B cell (primary cell): ENCODE measurements at regions not wholly inside any gene's neighbourhood (a gene's known extent, or its start where the extent isn't known, plus 50 kb on each side); places are given as distances from the start of the nearest gene placed in this dataset.

Experiments
- ATAC-seq: fragments of 200-7000 bp; cut with Tn5 transposase; one replicate; pipeline ENCODE4 v1.10.0; 2021; ENCODE audit warnings: low read depth, mild to moderate bottlenecking, moderate number of reproducible peaks, moderate library complexity
- CTCF ChIA-PET: fragments of 350-600 bp; sonication (Branson Sonifier 250); formaldehyde crosslinking; loops from one replicate; lab custom pipeline; 2021; ENCODE audit warnings: antibody characterized with exemption, inconsistent platforms; lab: Charles Lee
- POLR2A ChIA-PET: fragments of 350-600 bp; sonication (Branson Sonifier 250); formaldehyde crosslinking; loops from one replicate; lab custom pipeline; 2021; ENCODE audit warnings: antibody characterized with exemption; lab: Charles Lee
- DNase-seq: peaks from one replicate; pipeline ENCODE4 v3.0.0; 2013
- H2AFZ ChIP-seq: 2 replicates; pipeline ENCODE4 v1.6.1; 2012; ENCODE audit warnings: mild to moderate bottlenecking, low read depth, low read length; ENCODE audit not compliant: insufficient read depth, poor library complexity, severe bottlenecking
- H3K27ac ChIP-seq, 2 donors: 1 replicate in 1 of 2; 2 replicates in 1 of 2; pipeline ENCODE4 v1.5.1; 2012 to 2013; ENCODE audit warnings: low read length in 2 of 2, mild to moderate bottlenecking in 2 of 2, moderate library complexity in 1 of 2
- H3K27me3 ChIP-seq, 4 experiments: fragments of 200-600 bp in 1 of 4; sonication (generic) in 1 of 4; replicated peaks in 1 of 4; 1 replicate in 2 of 4; 2 replicates in 2 of 4; pipeline versions ENCODE4 v1.6.1 to v1.7.0; 2013 to 2016; ENCODE audit warnings: low read length in 3 of 4, mild to moderate bottlenecking in 2 of 4, mixed read lengths in 1 of 4, moderate library complexity in 1 of 4; ENCODE audit not compliant: insufficient read depth in 4 of 4, control insufficient read depth in 3 of 4; ENCODE audit errors: control extremely low read depth in 1 of 4
- H3K36me3 ChIP-seq, 2 experiments: replicated peaks in 1 of 2; 1 replicate in 1 of 2; 2 replicates in 1 of 2; pipeline versions ENCODE4 v1.6.1 to v1.7.1; 2013; ENCODE audit warnings: low read length in 1 of 2; ENCODE audit not compliant: insufficient read depth in 2 of 2, control insufficient read depth in 1 of 2; ENCODE audit errors: control extremely low read depth in 1 of 2, extremely low read depth in 1 of 2
- H3K4me1 ChIP-seq, 2 donors: fragments of 200-600 bp in 1 of 2; sonication (generic) in 1 of 2; 1 replicate in 1 of 2; 2 replicates in 1 of 2; pipeline versions ENCODE4 v1.5.1 to v1.6.1; 2013 to 2017; ENCODE audit warnings: low read length in 2 of 2; ENCODE audit not compliant: control insufficient read depth in 2 of 2, insufficient read depth in 2 of 2
- H3K4me2 ChIP-seq: replicated peaks from 2 replicates; pipeline ENCODE3; 2012; ENCODE audit warnings: mild to moderate bottlenecking, low read depth, low read length; ENCODE audit not compliant: poor library complexity, severe bottlenecking
- H3K4me3 ChIP-seq, 5 experiments: fragments of 200-600 bp in 1 of 5; sonication (generic) in 1 of 5; 1 replicate in 3 of 5; 2 replicates in 2 of 5; pipeline versions ENCODE4 v1.5.1 to v1.7.0; 2011 to 2016; ENCODE audit warnings: low read length in 4 of 5, mild to moderate bottlenecking in 4 of 5, low read depth in 2 of 5, control low read depth in 1 of 5, moderate library complexity in 1 of 5; ENCODE audit not compliant: insufficient read depth in 1 of 5; ENCODE audit errors: control extremely low read depth in 1 of 5, extremely low read depth in 1 of 5
- H3K79me2 ChIP-seq: fragments of 200-600 bp; sonication (generic); one replicate; pipeline ENCODE4 v1.6.0; 2016; ENCODE audit warnings: low read length; ENCODE audit not compliant: control insufficient read depth, insufficient read depth
- H3K9ac ChIP-seq: fragments of 200-600 bp; sonication (generic); 2 replicates; pipeline ENCODE4 v1.6.1; 2017; ENCODE audit warnings: mild to moderate bottlenecking, low read length, moderate library complexity
- H3K9me3 ChIP-seq, 3 donors: one replicate each; pipeline versions ENCODE4 v1.6.1 to v1.7.1; 2013; ENCODE audit warnings: low read length in 2 of 3; ENCODE audit not compliant: control insufficient read depth in 2 of 3, insufficient read depth in 1 of 3; ENCODE audit errors: control extremely low read depth in 1 of 3
- H4K20me1 ChIP-seq: 2 replicates; pipeline ENCODE4 v1.6.0; 2012; ENCODE audit warnings: mild to moderate bottlenecking, low read length; ENCODE audit not compliant: insufficient read depth, control insufficient read depth, poor library complexity, severe bottlenecking
- H3K27ac Mint-ChIP-seq: one replicate; pipeline ENCODE4 v1.8.0; 2021; ENCODE audit warnings: mixed read lengths
- H3K27me3 Mint-ChIP-seq: one replicate; pipeline ENCODE4 v1.8.0; 2021; ENCODE audit warnings: mixed read lengths
- H3K4me1 Mint-ChIP-seq: one replicate; pipeline ENCODE4 v1.8.0; 2021; ENCODE audit warnings: mixed read lengths
- H3K4me3 Mint-ChIP-seq: one replicate; pipeline ENCODE4 v1.8.0; 2021; ENCODE audit warnings: mixed read lengths
- H3K9me3 Mint-ChIP-seq: one replicate; pipeline ENCODE4 v1.8.0; 2022; ENCODE audit warnings: mixed read lengths; ENCODE audit not compliant: insufficient read depth
- EZH2 ChIP-seq: IDR thresholded peaks from 2 replicates; pipeline ENCODE4 v1.6.1; 2012; ENCODE audit warnings: borderline replicate concordance, low read depth, mild to moderate bottlenecking, moderate library complexity, low read length; ENCODE audit not compliant: insufficient read depth, poor library complexity, severe bottlenecking
- WGBS: methylation state at CpG from one replicate; pipeline ENCODE4 v1.1.5; 2013; ENCODE audit warnings: missing lambda C conversion rate; ENCODE audit not compliant: insufficient coverage; 5-methylcytosine and 5-hydroxymethylcytosine counted together
- intact Hi-C: fragments of 100-400 bp; cut with micrococcal nuclease; formaldehyde crosslinking; loops from one replicate; pipeline ENCODE4 v1.10.0; 2022
- TF ChIP-seq, protein P1 (sequence below): fragments of 200-600 bp; IDR thresholded peaks from one replicate; pipeline ENCODE4 v1.8.0; 2022; ENCODE audit warnings: antibody characterized with exemption, mild to moderate bottlenecking

DNA sequence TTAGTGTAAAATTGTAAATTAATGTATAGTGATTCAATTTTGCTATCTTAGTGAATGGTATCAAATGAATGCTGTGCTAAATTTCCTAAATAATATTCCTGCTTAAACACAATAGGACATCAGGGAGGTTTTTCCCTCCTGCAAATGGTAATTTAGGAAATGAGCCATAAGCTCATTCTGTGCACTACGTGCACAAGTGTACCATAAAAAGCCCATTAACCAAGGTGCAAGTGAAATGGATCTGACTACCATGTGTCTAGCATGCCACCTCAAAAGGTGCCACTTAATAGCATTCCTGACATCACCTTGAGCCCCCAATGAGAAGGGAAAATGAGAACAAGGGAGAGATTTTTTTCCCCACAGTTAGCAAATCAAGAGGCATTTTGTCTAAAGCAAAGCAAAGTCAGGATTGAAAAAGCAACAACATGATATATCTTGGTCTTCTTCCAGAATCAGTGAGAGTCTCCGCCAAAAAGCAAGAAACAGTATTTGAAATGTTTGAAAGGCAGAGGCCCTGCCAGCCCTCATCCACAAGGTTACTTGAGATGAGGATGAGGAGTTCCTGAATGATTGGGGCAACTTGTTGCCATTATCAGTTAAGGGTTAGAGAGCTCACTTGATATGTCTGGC is 334.2 kb upstream of the RSPO3 start:
- no peak overlapping the region for H3K4me2 ChIP-seq
- H3K27me3 ChIP-seq, result no peaks in the 10 kb centered on the region
- no peak overlapping the region for H3K9ac ChIP-seq
- no peaks in the 10 kb centered on the region for H3K4me1 ChIP-seq
- CTCF ChIA-PET, result no interaction called here
- intact Hi-C loops, result loop anchor here (5.0 kb wide), 1 partner anchor 457 kb away; no protein-coding TSS in a partner anchor
- no peak for ATAC-seq
- no peaks in the 10 kb centered on the region for H3K79me2 ChIP-seq
- no CpG with 5 or more reads among the region's 2 CpGs for WGBS
- H2AFZ ChIP-seq, result no peak overlapping the region
- no peak overlapping the region for H3K4me3 Mint-ChIP-seq
- TF ChIP-seq, protein P1, sequence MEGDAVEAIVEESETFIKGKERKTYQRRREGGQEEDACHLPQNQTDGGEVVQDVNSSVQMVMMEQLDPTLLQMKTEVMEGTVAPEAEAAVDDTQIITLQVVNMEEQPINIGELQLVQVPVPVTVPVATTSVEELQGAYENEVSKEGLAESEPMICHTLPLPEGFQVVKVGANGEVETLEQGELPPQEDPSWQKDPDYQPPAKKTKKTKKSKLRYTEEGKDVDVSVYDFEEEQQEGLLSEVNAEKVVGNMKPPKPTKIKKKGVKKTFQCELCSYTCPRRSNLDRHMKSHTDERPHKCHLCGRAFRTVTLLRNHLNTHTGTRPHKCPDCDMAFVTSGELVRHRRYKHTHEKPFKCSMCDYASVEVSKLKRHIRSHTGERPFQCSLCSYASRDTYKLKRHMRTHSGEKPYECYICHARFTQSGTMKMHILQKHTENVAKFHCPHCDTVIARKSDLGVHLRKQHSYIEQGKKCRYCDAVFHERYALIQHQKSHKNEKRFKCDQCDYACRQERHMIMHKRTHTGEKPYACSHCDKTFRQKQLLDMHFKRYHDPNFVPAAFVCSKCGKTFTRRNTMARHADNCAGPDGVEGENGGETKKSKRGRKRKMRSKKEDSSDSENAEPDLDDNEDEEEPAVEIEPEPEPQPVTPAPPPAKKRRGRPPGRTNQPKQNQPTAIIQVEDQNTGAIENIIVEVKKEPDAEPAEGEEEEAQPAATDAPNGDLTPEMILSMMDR, result no peak
- no peak for TF ChIP-seq EZH2
- no peaks in the 10 kb centered on the region for H3K36me3 ChIP-seq
- H4K20me1 ChIP-seq, result no peaks in the 10 kb centered on the region
- DNase-seq, result no peak
- no peak overlapping the region for H3K27ac ChIP-seq
- POLR2A ChIA-PET, result no interaction called here
- no peak overlapping the region for H3K27ac Mint-ChIP-seq
- H3K4me1 Mint-ChIP-seq, result no peaks in the 10 kb centered on the region
- H3K9me3 ChIP-seq, result no peaks in the 10 kb centered on the region
- no peak overlapping the region for H3K4me3 ChIP-seq
- H3K9me3 Mint-ChIP-seq, result no peaks in the 10 kb centered on the region
- peaks cover 4% of the 10 kb centered on the region for H3K27me3 Mint-ChIP-seq

DNA sequence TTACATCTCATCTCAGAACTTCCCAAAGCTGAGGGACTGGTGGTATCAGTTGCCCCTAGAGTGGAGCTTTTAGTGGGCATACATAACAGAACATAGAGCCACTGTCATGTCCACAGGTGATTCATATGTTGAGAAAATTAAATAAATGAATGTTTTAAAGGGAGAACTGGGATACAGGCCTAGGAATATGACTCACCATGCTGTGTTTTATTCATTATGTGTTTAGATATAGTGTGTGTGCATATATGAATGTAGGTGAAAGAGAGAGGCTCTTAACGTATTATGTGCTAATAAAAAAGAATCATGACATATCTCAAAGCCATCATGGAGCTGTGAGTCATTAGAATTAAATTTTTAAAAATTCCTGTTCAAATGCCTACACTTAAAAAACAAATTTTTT is 332.2 kb upstream of the RSPO3 start:
- Histone ChIP-seq H3K4me2 (no peak overlapping the region), H3K9me3 (no peaks in the 10 kb centered on the region), H3K9ac (no peak overlapping the region), H3K4me1 (no peaks in the 10 kb centered on the region), H3K79me2 (no peaks in the 10 kb centered on the region), H4K20me1 (no peaks in the 10 kb centered on the region), H2AFZ (no peak overlapping the region), H3K27me3 (no peaks in the 10 kb centered on the region), H3K27ac (no peak overlapping the region), H3K4me3 (no peak overlapping the region), H3K36me3 (no peaks in the 10 kb centered on the region)
- DNase-seq (no peak), ATAC-seq (no peak)
- no peak for TF ChIP-seq EZH2
- TF ChIP-seq, protein P1, result no peak
- Mint-ChIP-seq H3K9me3 (no peaks in the 10 kb centered on the region), H3K27me3 (peaks cover 4% of the 10 kb centered on the region), H3K4me1 (no peaks in the 10 kb centered on the region), H3K27ac (no peak overlapping the region), H3K4me3 (no peak overlapping the region)
- intact Hi-C loops, result no loop called here
- CTCF ChIA-PET, result interaction anchor here (0.6 kb wide), 1 partner anchor 60 kb away, joined by 3 read pairs; no protein-coding TSS in a partner anchor
- POLR2A ChIA-PET, result no interaction called here
- no CpG with 5 or more reads among the region's 1 CpG for WGBS
